ENCODE measurements at regions not wholly inside any gene's neighbourhood (a gene's known extent, or its start where the extent isn't known, plus 50 kb on each side); places are given as distances from the start of the nearest gene placed in this dataset.

GRCh38 chr7:121795736-121796135, 77.2 kb upstream of the PTPRZ1 start:
- TF ChIP-seq, protein P1, sequence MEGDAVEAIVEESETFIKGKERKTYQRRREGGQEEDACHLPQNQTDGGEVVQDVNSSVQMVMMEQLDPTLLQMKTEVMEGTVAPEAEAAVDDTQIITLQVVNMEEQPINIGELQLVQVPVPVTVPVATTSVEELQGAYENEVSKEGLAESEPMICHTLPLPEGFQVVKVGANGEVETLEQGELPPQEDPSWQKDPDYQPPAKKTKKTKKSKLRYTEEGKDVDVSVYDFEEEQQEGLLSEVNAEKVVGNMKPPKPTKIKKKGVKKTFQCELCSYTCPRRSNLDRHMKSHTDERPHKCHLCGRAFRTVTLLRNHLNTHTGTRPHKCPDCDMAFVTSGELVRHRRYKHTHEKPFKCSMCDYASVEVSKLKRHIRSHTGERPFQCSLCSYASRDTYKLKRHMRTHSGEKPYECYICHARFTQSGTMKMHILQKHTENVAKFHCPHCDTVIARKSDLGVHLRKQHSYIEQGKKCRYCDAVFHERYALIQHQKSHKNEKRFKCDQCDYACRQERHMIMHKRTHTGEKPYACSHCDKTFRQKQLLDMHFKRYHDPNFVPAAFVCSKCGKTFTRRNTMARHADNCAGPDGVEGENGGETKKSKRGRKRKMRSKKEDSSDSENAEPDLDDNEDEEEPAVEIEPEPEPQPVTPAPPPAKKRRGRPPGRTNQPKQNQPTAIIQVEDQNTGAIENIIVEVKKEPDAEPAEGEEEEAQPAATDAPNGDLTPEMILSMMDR (IDR thresholded peaks at IDR 0.05 in 4 of 5, conservative IDR thresholded peaks at IDR 0.05 in 1 of 5): no peak
- TF ChIP-seq POLR2A (IDR thresholded peaks at IDR 0.05): no peak

Data from gastrocnemius medialis (tissue), 4 donors.